Glutamatergic neuron (in vitro differentiated cells): ENCODE measurements at regions not wholly inside any gene's neighbourhood (a gene's known extent, or its start where the extent isn't known, plus 50 kb on each side); places are given as distances from the start of the nearest gene placed in this dataset.

Experiments
- DNase-seq: peaks from one replicate; pipeline ENCODE4 v3.0.0; 2022
- H3K27ac Mint-ChIP-seq: one replicate; pipeline ENCODE4 v1.8.0; 2020; ENCODE audit warnings: mild to moderate bottlenecking, mixed read lengths, inconsistent platforms; ENCODE audit not compliant: unreplicated experiment
- H3K27me3 Mint-ChIP-seq: one replicate; pipeline ENCODE4 v1.8.0; 2020; ENCODE audit warnings: mild to moderate bottlenecking, moderate library complexity, mixed read lengths, inconsistent platforms; ENCODE audit not compliant: unreplicated experiment
- H3K36me3 Mint-ChIP-seq: one replicate; pipeline ENCODE4 v1.8.0; 2020; ENCODE audit warnings: mild to moderate bottlenecking, mixed read lengths, inconsistent platforms; ENCODE audit not compliant: unreplicated experiment
- H3K4me1 Mint-ChIP-seq: one replicate; pipeline ENCODE4 v1.8.0; 2020; ENCODE audit warnings: mild to moderate bottlenecking, low read depth, mixed read lengths, inconsistent platforms; ENCODE audit not compliant: unreplicated experiment
- H3K4me3 Mint-ChIP-seq: one replicate; pipeline ENCODE4 v1.8.0; 2020; ENCODE audit warnings: mild to moderate bottlenecking, mixed read lengths, inconsistent platforms; ENCODE audit not compliant: unreplicated experiment
- H3K9me3 Mint-ChIP-seq: one replicate; pipeline ENCODE4 v1.8.0; 2020; ENCODE audit warnings: mild to moderate bottlenecking, moderate library complexity, mixed read lengths, inconsistent platforms; ENCODE audit not compliant: unreplicated experiment
- CTCF ChIP-seq: fragments of 200-600 bp; sonication (generic); IDR thresholded peaks from one replicate; pipeline ENCODE4 v1.5.0; 2021; ENCODE audit not compliant: partially characterized antibody, unreplicated experiment

DNA sequence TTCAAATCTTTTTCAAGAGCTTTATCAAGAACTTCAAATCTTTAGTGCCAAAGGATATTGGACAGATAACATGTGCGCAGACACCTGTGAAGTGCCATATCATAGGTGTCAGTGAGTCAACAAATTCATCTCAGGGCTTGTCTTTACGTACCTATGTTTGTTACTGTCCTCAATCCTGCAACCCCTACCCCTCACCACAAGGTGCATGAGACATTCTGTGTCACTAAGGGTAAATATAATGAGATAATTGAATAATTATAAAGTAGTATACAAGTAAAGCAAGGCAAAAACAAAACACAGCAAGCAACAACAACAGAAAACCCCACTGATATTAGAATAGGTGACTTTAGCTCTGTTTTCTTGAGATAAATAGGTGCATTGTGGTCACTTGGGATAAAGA lies 1495.8 kb upstream of the TMEFF2 start:
- no peak overlapping the region for H3K27ac Mint-ChIP-seq
- DNase-seq, result no peak
- no peak overlapping the region for H3K4me3 Mint-ChIP-seq
- no peaks in the 10 kb centered on the region for H3K27me3 Mint-ChIP-seq
- no peaks in the 10 kb centered on the region for H3K36me3 Mint-ChIP-seq
- TF ChIP-seq CTCF, result peak; percentile 28
- no peaks in the 10 kb centered on the region for H3K4me1 Mint-ChIP-seq
- H3K9me3 Mint-ChIP-seq, result no peaks in the 10 kb centered on the region

- Mint-ChIP-seq H3K4me1 (no peaks in the 10 kb centered on the region), H3K9me3 (no peaks in the 10 kb centered on the region), H3K36me3 (no peaks in the 10 kb centered on the region), H3K4me3 (no peak overlapping the region), H3K27ac (no peak overlapping the region), H3K27me3 (no peaks in the 10 kb centered on the region)
- no peak for DNase-seq
- no peak for TF ChIP-seq CTCF
Observed at GRCh38 chr2:193687195-193687594, 1492.5 kb upstream of the TMEFF2 start.

GRCh38 chr2:193679847-193680246 lies 1485.1 kb upstream of the TMEFF2 start:
- Mint-ChIP-seq H3K9me3 (peaks cover 2% of the 10 kb centered on the region), H3K27me3 (no peaks in the 10 kb centered on the region), H3K4me3 (no peak overlapping the region), H3K4me1 (no peaks in the 10 kb centered on the region), H3K36me3 (no peaks in the 10 kb centered on the region), H3K27ac (no peak overlapping the region)
- TF ChIP-seq CTCF, result no peak
- DNase-seq, result no peak

GRCh38 chr2:193670478-193670877 lies 1475.7 kb upstream of the TMEFF2 start:
- Mint-ChIP-seq H3K27ac (no peak overlapping the region), H3K9me3 (no peaks in the 10 kb centered on the region), H3K36me3 (no peaks in the 10 kb centered on the region), H3K4me3 (no peak overlapping the region), H3K27me3 (no peaks in the 10 kb centered on the region), H3K4me1 (no peaks in the 10 kb centered on the region)
- TF ChIP-seq CTCF, result no peak
- DNase-seq, result no peak

- Mint-ChIP-seq H3K27me3 (no peaks in the 10 kb centered on the region), H3K4me3 (no peak overlapping the region), H3K4me1 (no peaks in the 10 kb centered on the region), H3K9me3 (no peaks in the 10 kb centered on the region), H3K36me3 (no peaks in the 10 kb centered on the region), H3K27ac (no peak overlapping the region)
- no peak for TF ChIP-seq CTCF
- no peak for DNase-seq
Observed at GRCh38 chr2:193668557-193669323, 1474.0 kb upstream of the TMEFF2 start.
